Spleen (tissue), 7 donors: ENCODE measurements at regions not wholly inside any gene's neighbourhood (a gene's known extent, or its start where the extent isn't known, plus 50 kb on each side); places are given as distances from the start of the nearest gene placed in this dataset.

Experiments used
- POLR2AphosphoS5 ChIP-seq, 3 donors: sonication (generic); formaldehyde crosslinking; IDR thresholded peaks; one replicate each; pipeline ENCODE4 v1.5.1; 2017; ENCODE audit warnings: antibody characterized with exemption in 3 of 3
- TF ChIP-seq, protein P1 (sequence below), 11 experiments: fragments of 200-600 bp in 7 of 11; fragments of 450-650 bp in 4 of 11; sonication (generic) in 4 of 11; IDR thresholded peaks in 8 of 11; conservative IDR thresholded peaks in 3 of 11; 1 replicate in 7 of 11; 2 replicates in 4 of 11; pipeline versions ENCODE4 v1.4.0 to v1.8.0; 2016 to 2021; ENCODE audit warnings: antibody characterized with exemption in 11 of 11, inconsistent platforms in 4 of 11, mild to moderate bottlenecking in 1 of 11
- donor health status: DM: no; HTN: no; CAD: no; lungs with moderate emphysema.
- donor health status: DM: no; HTN: no; CAD: no.
- donor health status: DM: no; HTN: no; CAD: no.

DNA sequence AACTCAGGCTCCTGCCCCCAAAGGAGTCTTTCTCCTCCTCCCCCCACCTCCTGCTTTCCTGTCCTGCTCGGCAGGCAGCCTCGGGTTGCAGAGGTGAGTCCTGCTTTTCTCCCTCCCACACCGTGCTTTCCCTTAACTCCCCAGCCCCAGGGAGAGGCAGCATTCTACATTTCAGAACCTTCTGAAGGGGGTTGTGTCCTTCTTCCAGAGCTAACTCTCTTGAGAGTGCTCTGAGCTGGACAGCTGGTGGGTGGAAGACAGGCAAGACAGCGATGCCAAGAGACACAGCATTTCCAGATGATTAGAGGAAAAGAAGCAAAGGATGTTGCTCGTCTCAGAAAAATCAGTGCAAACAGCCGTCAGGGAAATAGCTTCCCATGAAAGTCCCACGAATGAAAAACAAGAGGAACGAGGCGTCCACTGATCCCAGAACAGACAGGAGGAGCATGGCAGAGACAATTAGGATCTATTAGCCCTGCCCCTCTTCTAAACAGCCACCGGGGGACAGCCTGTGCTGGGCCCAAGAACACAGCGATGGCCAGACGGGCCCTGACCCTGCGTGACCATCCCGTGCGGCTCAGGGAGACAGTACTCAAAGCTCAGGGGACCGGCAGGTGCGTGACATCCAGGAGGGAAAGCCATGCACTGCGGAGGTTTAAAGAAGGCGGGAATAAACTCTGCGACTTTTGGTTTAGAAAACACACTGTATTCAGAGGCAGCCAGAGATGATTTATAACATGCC is 216.5 kb upstream of the RTL1 start:
- no peak for TF ChIP-seq POLR2AphosphoS5 (IDR thresholded peaks at IDR 0.05)
- TF ChIP-seq, protein P1, sequence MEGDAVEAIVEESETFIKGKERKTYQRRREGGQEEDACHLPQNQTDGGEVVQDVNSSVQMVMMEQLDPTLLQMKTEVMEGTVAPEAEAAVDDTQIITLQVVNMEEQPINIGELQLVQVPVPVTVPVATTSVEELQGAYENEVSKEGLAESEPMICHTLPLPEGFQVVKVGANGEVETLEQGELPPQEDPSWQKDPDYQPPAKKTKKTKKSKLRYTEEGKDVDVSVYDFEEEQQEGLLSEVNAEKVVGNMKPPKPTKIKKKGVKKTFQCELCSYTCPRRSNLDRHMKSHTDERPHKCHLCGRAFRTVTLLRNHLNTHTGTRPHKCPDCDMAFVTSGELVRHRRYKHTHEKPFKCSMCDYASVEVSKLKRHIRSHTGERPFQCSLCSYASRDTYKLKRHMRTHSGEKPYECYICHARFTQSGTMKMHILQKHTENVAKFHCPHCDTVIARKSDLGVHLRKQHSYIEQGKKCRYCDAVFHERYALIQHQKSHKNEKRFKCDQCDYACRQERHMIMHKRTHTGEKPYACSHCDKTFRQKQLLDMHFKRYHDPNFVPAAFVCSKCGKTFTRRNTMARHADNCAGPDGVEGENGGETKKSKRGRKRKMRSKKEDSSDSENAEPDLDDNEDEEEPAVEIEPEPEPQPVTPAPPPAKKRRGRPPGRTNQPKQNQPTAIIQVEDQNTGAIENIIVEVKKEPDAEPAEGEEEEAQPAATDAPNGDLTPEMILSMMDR (IDR thresholded peaks at IDR 0.05 in 8 of 11, conservative IDR thresholded peaks at IDR 0.05 in 3 of 11) = no peak
